GM18858 (cell line): ENCODE measurements at regions not wholly inside any gene's neighbourhood (a gene's known extent, or its start where the extent isn't known, plus 50 kb on each side); places are given as distances from the start of the nearest gene placed in this dataset.

Experiments used
- ATAC-seq: cut with Tn5 transposase; IDR thresholded peaks from one replicate; pipeline ENCODE4 v1.9.1; 2021; ENCODE audit not compliant: unreplicated experiment

- ATAC-seq = no peak
Observed at GRCh38 chr3:88535563-88535962, 385.8 kb downstream of the C3orf38 start.

GRCh38 chr3:88542916-88543315, 393.2 kb downstream of the C3orf38 start:
- no peak for ATAC-seq

- ATAC-seq = no peak
Observed at GRCh38 chr3:88572450-88572849, 422.7 kb downstream of the C3orf38 start.

- no peak for ATAC-seq
Observed at GRCh38 chr3:88573472-88573871, 423.7 kb downstream of the C3orf38 start.

GRCh38 chr3:88574146-88574545, 424.4 kb downstream of the C3orf38 start:
- no peak for ATAC-seq

- no peak for ATAC-seq
Observed at GRCh38 chr3:88584451-88584850, 434.7 kb downstream of the C3orf38 start.

GRCh38 chr3:88586121-88586640, 436.4 kb downstream of the C3orf38 start:
- ATAC-seq = no peak

- no peak for ATAC-seq
Observed at GRCh38 chr3:88589138-88589537, 439.4 kb downstream of the C3orf38 start.

- no peak for ATAC-seq
Observed at GRCh38 chr3:88595026-88595425, 445.3 kb downstream of the C3orf38 start.

GRCh38 chr3:88596451-88596850, 446.7 kb downstream of the C3orf38 start:
- ATAC-seq = no peak

- ATAC-seq = no peak
Observed at GRCh38 chr3:88610820-88611219, 461.1 kb downstream of the C3orf38 start.

- ATAC-seq = no peak
Observed at GRCh38 chr3:88611826-88612326, 462.1 kb downstream of the C3orf38 start.

GRCh38 chr3:88616413-88616812, 466.7 kb downstream of the C3orf38 start:
- no peak for ATAC-seq

GRCh38 chr3:88617283-88617682, 467.5 kb downstream of the C3orf38 start:
- ATAC-seq = no peak

- no peak for ATAC-seq
Observed at GRCh38 chr3:88618021-88618645, 468.4 kb downstream of the C3orf38 start.

GRCh38 chr3:88621586-88621985, 471.8 kb downstream of the C3orf38 start:
- ATAC-seq = no peak

GRCh38 chr3:88623709-88624108, 473.9 kb downstream of the C3orf38 start:
- ATAC-seq = no peak

- no peak for ATAC-seq
Observed at GRCh38 chr3:88626456-88627120, 476.8 kb downstream of the C3orf38 start.

- ATAC-seq = no peak
Observed at GRCh38 chr3:88628901-88629300, 478.5 kb upstream of the EPHA3 start.

GRCh38 chr3:88632226-88632625, 475.2 kb upstream of the EPHA3 start:
- no peak for ATAC-seq

GRCh38 chr3:88640581-88640980, 466.8 kb upstream of the EPHA3 start:
- ATAC-seq = no peak

GRCh38 chr3:88641033-88641604, 466.3 kb upstream of the EPHA3 start:
- no peak for ATAC-seq
